Chondrocyte (in vitro differentiated cells): ENCODE measurements at regions not wholly inside any gene's neighbourhood (a gene's known extent, or its start where the extent isn't known, plus 50 kb on each side); places are given as distances from the start of the nearest gene placed in this dataset.

Source experiments
- DNase-seq: peaks from one replicate; pipeline ENCODE4 v3.0.0; 2021; ENCODE audit warnings: mixed read lengths, low spot score
- H3K27ac Mint-ChIP-seq: one replicate; pipeline ENCODE4 v1.8.0; 2021; ENCODE audit warnings: mild to moderate bottlenecking, moderate library complexity, mixed read lengths; ENCODE audit not compliant: unreplicated experiment
- H3K27me3 Mint-ChIP-seq: 2 replicates; pipeline ENCODE4 v1.8.0; 2021; ENCODE audit warnings: low read depth, mixed read lengths
- H3K36me3 Mint-ChIP-seq: 2 replicates; pipeline ENCODE4 v1.8.0; 2021; ENCODE audit warnings: low read depth, mixed read lengths
- H3K4me1 Mint-ChIP-seq: 2 replicates; pipeline ENCODE4 v1.8.0; 2021; ENCODE audit warnings: low read depth, mild to moderate bottlenecking, mixed read lengths
- H3K4me3 Mint-ChIP-seq: one replicate; pipeline ENCODE4 v1.8.0; 2021; ENCODE audit warnings: mild to moderate bottlenecking, moderate library complexity, mixed read lengths; ENCODE audit not compliant: unreplicated experiment
- H3K9me3 Mint-ChIP-seq: 2 replicates; pipeline ENCODE4 v1.8.0; 2021; ENCODE audit warnings: low read depth, mixed read lengths
- TF ChIP-seq, protein P1 (sequence below): fragments of 200-600 bp; sonication (generic); IDR thresholded peaks from 2 replicates; pipeline ENCODE4 v1.5.0; 2021; ENCODE audit warnings: antibody characterized with exemption, mild to moderate bottlenecking, moderate library complexity

GRCh38 chr1:199856216-199856780, 171.2 kb upstream of the NR5A2 start:
- H3K27me3 Mint-ChIP-seq = no peaks in the 10 kb centered on the region
- TF ChIP-seq, protein P1, sequence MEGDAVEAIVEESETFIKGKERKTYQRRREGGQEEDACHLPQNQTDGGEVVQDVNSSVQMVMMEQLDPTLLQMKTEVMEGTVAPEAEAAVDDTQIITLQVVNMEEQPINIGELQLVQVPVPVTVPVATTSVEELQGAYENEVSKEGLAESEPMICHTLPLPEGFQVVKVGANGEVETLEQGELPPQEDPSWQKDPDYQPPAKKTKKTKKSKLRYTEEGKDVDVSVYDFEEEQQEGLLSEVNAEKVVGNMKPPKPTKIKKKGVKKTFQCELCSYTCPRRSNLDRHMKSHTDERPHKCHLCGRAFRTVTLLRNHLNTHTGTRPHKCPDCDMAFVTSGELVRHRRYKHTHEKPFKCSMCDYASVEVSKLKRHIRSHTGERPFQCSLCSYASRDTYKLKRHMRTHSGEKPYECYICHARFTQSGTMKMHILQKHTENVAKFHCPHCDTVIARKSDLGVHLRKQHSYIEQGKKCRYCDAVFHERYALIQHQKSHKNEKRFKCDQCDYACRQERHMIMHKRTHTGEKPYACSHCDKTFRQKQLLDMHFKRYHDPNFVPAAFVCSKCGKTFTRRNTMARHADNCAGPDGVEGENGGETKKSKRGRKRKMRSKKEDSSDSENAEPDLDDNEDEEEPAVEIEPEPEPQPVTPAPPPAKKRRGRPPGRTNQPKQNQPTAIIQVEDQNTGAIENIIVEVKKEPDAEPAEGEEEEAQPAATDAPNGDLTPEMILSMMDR = no peak
- DNase-seq = no peak
- H3K4me1 Mint-ChIP-seq = peaks cover 6% of the 10 kb centered on the region
- no peak overlapping the region for H3K27ac Mint-ChIP-seq
- H3K9me3 Mint-ChIP-seq = no peaks in the 10 kb centered on the region
- no peaks in the 10 kb centered on the region for H3K36me3 Mint-ChIP-seq
- no peak overlapping the region for H3K4me3 Mint-ChIP-seq

- Mint-ChIP-seq H3K4me3 (no peak overlapping the region), H3K27me3 (no peaks in the 10 kb centered on the region), H3K36me3 (no peaks in the 10 kb centered on the region), H3K27ac (no peak overlapping the region), H3K4me1 (peaks cover 6% of the 10 kb centered on the region), H3K9me3 (no peaks in the 10 kb centered on the region)
- no peak for DNase-seq
- TF ChIP-seq, protein P1 = no peak
Measured at GRCh38 chr1:199857108-199857507, 170.4 kb upstream of the NR5A2 start.

- Mint-ChIP-seq H3K4me3 (no peak overlapping the region), H3K4me1 (peaks cover 6% of the 10 kb centered on the region), H3K27me3 (no peaks in the 10 kb centered on the region), H3K36me3 (no peaks in the 10 kb centered on the region), H3K27ac (no peak overlapping the region), H3K9me3 (no peaks in the 10 kb centered on the region)
- DNase-seq = no peak
- TF ChIP-seq, protein P1 = no peak
Measured at GRCh38 chr1:199857516-199857915, 170.0 kb upstream of the NR5A2 start.

GRCh38 chr1:199858171-199858570, 169.3 kb upstream of the NR5A2 start:
- TF ChIP-seq, protein P1 = no peak
- H3K27ac Mint-ChIP-seq = no peak overlapping the region
- no peaks in the 10 kb centered on the region for H3K36me3 Mint-ChIP-seq
- no peaks in the 10 kb centered on the region for H3K27me3 Mint-ChIP-seq
- H3K4me1 Mint-ChIP-seq = peaks cover 6% of the 10 kb centered on the region
- no peak for DNase-seq
- H3K4me3 Mint-ChIP-seq = no peak overlapping the region
- no peaks in the 10 kb centered on the region for H3K9me3 Mint-ChIP-seq

DNA sequence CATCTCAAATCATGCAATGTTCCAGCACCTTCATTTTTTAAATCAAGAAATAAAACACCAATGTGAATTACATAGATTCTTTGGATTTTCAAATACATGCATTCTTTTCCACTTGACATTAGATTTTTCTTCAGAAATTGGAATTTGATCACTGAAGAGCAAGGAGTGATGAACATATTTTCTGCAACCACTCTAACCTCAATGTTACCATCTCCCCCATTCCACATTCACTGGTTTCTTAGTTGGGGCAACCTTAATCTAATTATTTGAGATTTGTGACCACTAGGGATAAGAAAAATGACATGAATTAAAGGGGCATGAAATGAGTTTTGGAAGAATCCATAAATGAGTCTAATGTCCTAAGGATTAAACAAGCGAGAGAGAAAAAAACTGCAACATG, 168.7 kb upstream of the NR5A2 start:
- no peaks in the 10 kb centered on the region for H3K36me3 Mint-ChIP-seq
- TF ChIP-seq, protein P1 = no peak
- H3K9me3 Mint-ChIP-seq = no peaks in the 10 kb centered on the region
- no peak overlapping the region for H3K27ac Mint-ChIP-seq
- DNase-seq = no peak
- H3K4me1 Mint-ChIP-seq = peaks cover 6% of the 10 kb centered on the region
- H3K4me3 Mint-ChIP-seq = no peak overlapping the region
- H3K27me3 Mint-ChIP-seq = no peaks in the 10 kb centered on the region
